ENCODE measurements at regions not wholly inside any gene's neighbourhood (a gene's known extent, or its start where the extent isn't known, plus 50 kb on each side); places are given as distances from the start of the nearest gene placed in this dataset.

GRCh38 chr4:164188236-164188635 is 565.7 kb upstream of the SMIM31 start:
- TF ChIP-seq SUZ12 (IDR thresholded peaks at IDR 0.05; ENCODE audit: extremely low read depth, insufficient read depth, insufficient read length), result no peak
- TF ChIP-seq YY1 (IDR thresholded peaks at IDR 0.05; ENCODE audit: insufficient read depth, insufficient read length), result no peak
- no peak for TF ChIP-seq ZNF274 (IDR thresholded peaks at IDR 0.05; ENCODE audit: low read depth, low read length)

All from NT2/D1 (cell line).